GM23338 (cell line): ENCODE measurements at regions not wholly inside any gene's neighbourhood (a gene's known extent, or its start where the extent isn't known, plus 50 kb on each side); places are given as distances from the start of the nearest gene placed in this dataset.
"Not testable (repeated sequence)": the region's sequence is repeated elsewhere in the genome, so short reads cannot be mapped to it uniquely, and the experiment has no call there.

Experiments used
- ATAC-seq: fragments of 200-7000 bp; cut with Tn5 transposase; 3 replicates; pipeline ENCODE4 v1.9.1; 2020
- DNase-seq: peaks from one replicate; pipeline ENCODE4 v3.0.0-alpha.2; 2015; ENCODE audit warnings: low spot score
- H2AFZ ChIP-seq: fragments of 200-600 bp; sonication (generic); 2 replicates; pipeline ENCODE4 v1.8.0; 2016; ENCODE audit warnings: antibody characterized with exemption, mild to moderate bottlenecking, moderate library complexity
- H3F3A ChIP-seq: fragments of 200-600 bp; sonication (generic); replicated peaks from 2 replicates; pipeline ENCODE4 v1.8.0; 2017; ENCODE audit warnings: antibody characterized with exemption, mixed run types, low read depth
- H3K27ac ChIP-seq: fragments of 200-600 bp; sonication (generic); 2 replicates; pipeline ENCODE4 v1.6.1; 2016; ENCODE audit warnings: low read depth
- H3K27me3 ChIP-seq: fragments of 200-600 bp; sonication (generic); 2 replicates; pipeline ENCODE4 v1.8.0; 2016; ENCODE audit warnings: mild to moderate bottlenecking, mixed run types, moderate library complexity; ENCODE audit not compliant: insufficient read depth
- H3K36me3 ChIP-seq: fragments of 200-600 bp; sonication (generic); 2 replicates; pipeline ENCODE4 v1.8.0; 2016; ENCODE audit warnings: mild to moderate bottlenecking; ENCODE audit not compliant: insufficient read depth
- H3K4me1 ChIP-seq: fragments of 200-600 bp; sonication (generic); 2 replicates; pipeline ENCODE4 v1.8.0; 2016; ENCODE audit warnings: mild to moderate bottlenecking, moderate library complexity; ENCODE audit not compliant: insufficient read depth
- H3K4me2 ChIP-seq: fragments of 200-600 bp; sonication (generic); 2 replicates; pipeline ENCODE4 v1.7.1; 2017; ENCODE audit warnings: mixed run types
- H3K4me3 ChIP-seq: fragments of 200-600 bp; sonication (generic); 2 replicates; pipeline ENCODE4 v1.6.1; 2016; ENCODE audit warnings: mixed run types
- H3K79me2 ChIP-seq: fragments of 200-600 bp; sonication (generic); replicated peaks from 2 replicates; pipeline ENCODE4 v1.8.0; 2017; ENCODE audit warnings: mild to moderate bottlenecking; ENCODE audit not compliant: insufficient read depth
- H3K9me2 ChIP-seq: fragments of 200-600 bp; sonication (generic); 2 replicates; pipeline ENCODE4 v1.8.0; 2017; ENCODE audit not compliant: insufficient read depth
- H4K20me1 ChIP-seq: fragments of 200-600 bp; sonication (generic); replicated peaks from 2 replicates; pipeline ENCODE4 v1.8.0; 2017; ENCODE audit warnings: mild to moderate bottlenecking; ENCODE audit not compliant: insufficient read depth
- H3K27ac Mint-ChIP-seq: 2 replicates; pipeline ENCODE4 v1.8.0; 2020; ENCODE audit warnings: inconsistent platforms, mild to moderate bottlenecking, moderate library complexity, mixed read lengths
- H3K27me3 Mint-ChIP-seq: 3 replicates; pipeline ENCODE4 v1.8.0; 2022; ENCODE audit warnings: low read depth, mild to moderate bottlenecking, moderate library complexity, mixed read lengths, inconsistent platforms; ENCODE audit not compliant: insufficient read depth, poor library complexity
- H3K36me3 Mint-ChIP-seq: 3 replicates; pipeline ENCODE4 v1.8.0; 2021; ENCODE audit warnings: low read depth, mild to moderate bottlenecking, inconsistent platforms, moderate library complexity, mixed read lengths
- H3K4me1 Mint-ChIP-seq: 3 replicates; pipeline ENCODE4 v1.8.0; 2020; ENCODE audit warnings: mild to moderate bottlenecking, inconsistent platforms, mixed read lengths
- H3K4me3 Mint-ChIP-seq: 3 replicates; pipeline ENCODE4 v1.8.0; 2021; ENCODE audit warnings: moderate library complexity, mild to moderate bottlenecking, inconsistent platforms, mixed read lengths
- H3K9me3 Mint-ChIP-seq: 3 replicates; pipeline ENCODE4 v1.8.0; 2020; ENCODE audit warnings: moderate library complexity, mild to moderate bottlenecking, inconsistent platforms, mixed read lengths
- EZH2 ChIP-seq: fragments of 200-600 bp; sonication (generic); IDR thresholded peaks from one replicate; pipeline ENCODE4 v1.8.0; 2017; ENCODE audit warnings: antibody characterized with exemption, mild to moderate bottlenecking, low read depth; ENCODE audit not compliant: unreplicated experiment
- NANOG ChIP-seq: IDR thresholded peaks from 2 replicates; pipeline ENCODE4 v1.6.1; 2016; ENCODE audit warnings: antibody characterized with exemption, borderline replicate concordance
- POLR2AphosphoS5 ChIP-seq: IDR thresholded peaks from 2 replicates; pipeline ENCODE4 v1.6.1; 2016; ENCODE audit warnings: antibody characterized with exemption, low read depth
- ZNF114 ChIP-seq: fragments of 250-450 bp; sonication (Bioruptor Pico); IDR thresholded peaks from 2 replicates; pipeline ENCODE4 v1.5.0; 2020; ENCODE audit warnings: mild to moderate bottlenecking, moderate library complexity
- ZNF331 ChIP-seq: fragments of 250-450 bp; sonication (Bioruptor Pico); IDR thresholded peaks from 2 replicates; pipeline ENCODE4 v1.5.0; 2020; ENCODE audit warnings: low read depth, mild to moderate bottlenecking, moderate library complexity
- TF ChIP-seq, protein P1 (sequence below): IDR thresholded peaks from one replicate; pipeline ENCODE4 v1.6.1; 2018; ENCODE audit warnings: antibody characterized with exemption; ENCODE audit not compliant: unreplicated experiment
- TF ChIP-seq, protein P2 (sequence below), 2 experiments: fragments of 200-600 bp in 1 of 2; sonication (generic) in 1 of 2; conservative IDR thresholded peaks; 2 replicates each; pipeline versions ENCODE4 v1.5.1 to v1.6.1; 2016 to 2017; ENCODE audit warnings: antibody characterized with exemption in 2 of 2, low read depth in 2 of 2, mild to moderate bottlenecking in 2 of 2, moderate library complexity in 1 of 2

DNA sequence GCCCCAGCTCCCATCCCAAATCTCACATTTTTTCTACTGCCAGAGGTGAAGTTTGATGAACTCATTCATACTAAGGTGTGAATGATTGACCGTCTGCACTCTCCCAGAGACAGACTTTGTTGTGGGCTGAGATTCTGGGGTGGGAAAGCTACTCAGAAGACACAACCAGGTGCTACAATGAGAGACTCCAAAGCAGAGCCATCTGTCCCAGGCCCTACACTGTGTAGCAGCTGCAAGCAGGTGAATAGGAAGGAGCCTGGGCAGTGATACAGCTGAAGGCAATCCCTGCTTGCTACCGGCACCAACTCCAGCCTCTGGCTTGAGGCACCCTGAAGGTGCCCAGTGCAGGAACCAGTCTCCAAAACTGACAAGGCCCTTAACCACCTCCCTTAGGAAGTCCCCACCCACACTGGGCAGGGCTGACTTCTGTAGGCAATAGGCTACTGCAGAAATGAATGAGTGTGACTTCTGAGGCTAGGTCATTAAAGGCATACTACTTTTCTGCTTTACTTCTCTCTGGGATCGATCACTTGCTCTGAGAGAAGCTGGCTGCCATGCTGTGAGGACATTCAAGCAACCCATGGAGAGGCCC is 79.7 kb upstream of the RUNX3 start:
- H3K27ac ChIP-seq: no peak overlapping the region
- H3K4me3 ChIP-seq: no peak overlapping the region
- Mint-ChIP-seq H3K36me3 (no peaks in the 10 kb centered on the region), H3K9me3 (no peaks in the 10 kb centered on the region), H3K27me3 (peaks cover 13% of the 10 kb centered on the region), H3K27ac (no peak overlapping the region), H3K4me3 (no peak overlapping the region), H3K4me1 (peaks cover 24% of the 10 kb centered on the region)
- no peak overlapping the region for H3K4me2 ChIP-seq
- no peak overlapping the region for H2AFZ ChIP-seq
- no peaks in the 10 kb centered on the region for H3K27me3 ChIP-seq
- no peaks in the 10 kb centered on the region for H3F3A ChIP-seq
- TF ChIP-seq ZNF331 (no peak), NANOG (no peak), EZH2 (no peak), POLR2AphosphoS5 (no peak)
- H3K4me1 ChIP-seq: peaks cover 4% of the 10 kb centered on the region; the same call in 1 of the 2 replicates
- H3K79me2 ChIP-seq: no peaks in the 10 kb centered on the region
- ATAC-seq (no peak), DNase-seq (no peak)
- H3K36me3 ChIP-seq: no peaks in the 10 kb centered on the region
- no peaks in the 10 kb centered on the region for H4K20me1 ChIP-seq
- H3K9me2 ChIP-seq: no peaks in the 10 kb centered on the region

DNA sequence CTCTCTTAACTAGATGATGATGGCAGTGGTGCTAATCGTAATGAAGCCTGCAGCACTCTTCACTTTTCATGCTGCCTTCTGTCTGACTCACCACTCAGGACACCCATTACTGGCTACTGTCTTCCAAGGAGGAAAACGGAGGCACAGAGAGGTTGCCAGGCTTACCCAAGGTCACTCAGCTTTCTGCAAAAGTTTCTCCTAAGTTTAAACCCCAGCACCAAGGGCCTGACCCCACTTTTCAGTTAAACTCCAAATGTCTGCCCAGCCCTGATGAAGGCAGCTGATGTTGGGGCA is 78.1 kb upstream of the RUNX3 start:
- peaks cover 24% of the 10 kb centered on the region for H3K4me1 Mint-ChIP-seq
- H3K4me1 ChIP-seq: peaks cover 4% of the 10 kb centered on the region; the same call in 1 of the 2 replicates
- no peak for ATAC-seq
- H3K36me3 Mint-ChIP-seq: no peaks in the 10 kb centered on the region
- H2AFZ ChIP-seq: no peak overlapping the region
- no peak overlapping the region for H3K4me2 ChIP-seq
- no peak overlapping the region for H3K4me3 Mint-ChIP-seq
- H3K27me3 ChIP-seq: no peaks in the 10 kb centered on the region
- H3F3A ChIP-seq: no peaks in the 10 kb centered on the region
- no peaks in the 10 kb centered on the region for H3K9me3 Mint-ChIP-seq
- no peak overlapping the region for H3K27ac ChIP-seq
- no peaks in the 10 kb centered on the region for H4K20me1 ChIP-seq
- TF ChIP-seq, protein P1, sequence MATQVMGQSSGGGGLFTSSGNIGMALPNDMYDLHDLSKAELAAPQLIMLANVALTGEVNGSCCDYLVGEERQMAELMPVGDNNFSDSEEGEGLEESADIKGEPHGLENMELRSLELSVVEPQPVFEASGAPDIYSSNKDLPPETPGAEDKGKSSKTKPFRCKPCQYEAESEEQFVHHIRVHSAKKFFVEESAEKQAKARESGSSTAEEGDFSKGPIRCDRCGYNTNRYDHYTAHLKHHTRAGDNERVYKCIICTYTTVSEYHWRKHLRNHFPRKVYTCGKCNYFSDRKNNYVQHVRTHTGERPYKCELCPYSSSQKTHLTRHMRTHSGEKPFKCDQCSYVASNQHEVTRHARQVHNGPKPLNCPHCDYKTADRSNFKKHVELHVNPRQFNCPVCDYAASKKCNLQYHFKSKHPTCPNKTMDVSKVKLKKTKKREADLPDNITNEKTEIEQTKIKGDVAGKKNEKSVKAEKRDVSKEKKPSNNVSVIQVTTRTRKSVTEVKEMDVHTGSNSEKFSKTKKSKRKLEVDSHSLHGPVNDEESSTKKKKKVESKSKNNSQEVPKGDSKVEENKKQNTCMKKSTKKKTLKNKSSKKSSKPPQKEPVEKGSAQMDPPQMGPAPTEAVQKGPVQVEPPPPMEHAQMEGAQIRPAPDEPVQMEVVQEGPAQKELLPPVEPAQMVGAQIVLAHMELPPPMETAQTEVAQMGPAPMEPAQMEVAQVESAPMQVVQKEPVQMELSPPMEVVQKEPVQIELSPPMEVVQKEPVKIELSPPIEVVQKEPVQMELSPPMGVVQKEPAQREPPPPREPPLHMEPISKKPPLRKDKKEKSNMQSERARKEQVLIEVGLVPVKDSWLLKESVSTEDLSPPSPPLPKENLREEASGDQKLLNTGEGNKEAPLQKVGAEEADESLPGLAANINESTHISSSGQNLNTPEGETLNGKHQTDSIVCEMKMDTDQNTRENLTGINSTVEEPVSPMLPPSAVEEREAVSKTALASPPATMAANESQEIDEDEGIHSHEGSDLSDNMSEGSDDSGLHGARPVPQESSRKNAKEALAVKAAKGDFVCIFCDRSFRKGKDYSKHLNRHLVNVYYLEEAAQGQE: no peak
- TF ChIP-seq NANOG: no peak
- no peak for TF ChIP-seq ZNF114 (CRISPR knock-in tag)
- TF ChIP-seq, protein P2, sequence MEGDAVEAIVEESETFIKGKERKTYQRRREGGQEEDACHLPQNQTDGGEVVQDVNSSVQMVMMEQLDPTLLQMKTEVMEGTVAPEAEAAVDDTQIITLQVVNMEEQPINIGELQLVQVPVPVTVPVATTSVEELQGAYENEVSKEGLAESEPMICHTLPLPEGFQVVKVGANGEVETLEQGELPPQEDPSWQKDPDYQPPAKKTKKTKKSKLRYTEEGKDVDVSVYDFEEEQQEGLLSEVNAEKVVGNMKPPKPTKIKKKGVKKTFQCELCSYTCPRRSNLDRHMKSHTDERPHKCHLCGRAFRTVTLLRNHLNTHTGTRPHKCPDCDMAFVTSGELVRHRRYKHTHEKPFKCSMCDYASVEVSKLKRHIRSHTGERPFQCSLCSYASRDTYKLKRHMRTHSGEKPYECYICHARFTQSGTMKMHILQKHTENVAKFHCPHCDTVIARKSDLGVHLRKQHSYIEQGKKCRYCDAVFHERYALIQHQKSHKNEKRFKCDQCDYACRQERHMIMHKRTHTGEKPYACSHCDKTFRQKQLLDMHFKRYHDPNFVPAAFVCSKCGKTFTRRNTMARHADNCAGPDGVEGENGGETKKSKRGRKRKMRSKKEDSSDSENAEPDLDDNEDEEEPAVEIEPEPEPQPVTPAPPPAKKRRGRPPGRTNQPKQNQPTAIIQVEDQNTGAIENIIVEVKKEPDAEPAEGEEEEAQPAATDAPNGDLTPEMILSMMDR (conservative IDR thresholded peaks at IDR 0.05; ENCODE audit: low read depth in 2 of 2): no peak
- TF ChIP-seq ZNF331: no peak
- no peak for TF ChIP-seq EZH2
- no peak overlapping the region for H3K27ac Mint-ChIP-seq
- no peaks in the 10 kb centered on the region for H3K36me3 ChIP-seq
- no peaks in the 10 kb centered on the region for H3K79me2 ChIP-seq
- no peak overlapping the region for H3K4me3 ChIP-seq
- H3K27me3 Mint-ChIP-seq: peaks cover 12% of the 10 kb centered on the region
- DNase-seq: no peak
- H3K9me2 ChIP-seq: no peaks in the 10 kb centered on the region

DNA sequence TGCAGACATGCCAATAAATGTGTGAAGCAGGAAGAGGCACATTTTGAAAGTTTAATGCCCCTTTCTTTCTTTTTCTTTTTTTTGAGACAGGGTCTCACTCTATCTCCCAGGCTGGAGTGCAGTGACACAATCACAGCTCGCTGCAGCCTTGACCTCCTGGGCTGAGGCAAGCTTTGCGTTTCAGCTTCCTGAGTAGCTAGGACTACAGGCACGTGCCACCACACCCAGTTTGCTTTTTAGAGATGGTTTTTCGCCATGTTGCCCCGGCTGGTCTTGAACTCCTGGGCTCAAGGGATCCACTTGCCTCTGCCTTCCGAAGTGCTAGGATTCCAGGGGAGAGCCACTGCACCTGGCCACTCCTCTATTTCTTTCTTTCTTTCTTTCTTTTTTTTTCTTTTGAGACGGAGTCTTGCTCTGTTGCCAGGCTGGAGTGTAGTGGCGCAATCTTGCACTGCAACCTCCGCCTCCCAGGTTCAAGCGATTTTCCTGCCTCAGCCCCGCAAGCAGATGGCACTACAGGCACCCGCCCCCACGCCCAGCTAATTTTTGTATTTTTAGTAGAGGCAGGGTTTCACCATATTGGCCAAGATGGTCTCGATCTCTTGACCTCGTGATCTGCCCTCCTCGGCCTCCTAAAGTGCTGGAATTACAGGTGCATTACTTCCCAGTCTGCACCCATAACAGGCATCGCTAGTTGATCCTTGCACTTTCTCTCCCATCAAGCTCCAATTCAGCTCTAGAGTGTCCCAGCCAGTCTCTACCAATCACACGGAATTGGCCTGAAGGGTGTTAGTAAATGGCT is 77.5 kb upstream of the RUNX3 start:
- H3K27ac ChIP-seq, H3K4me3 Mint-ChIP-seq, H3K9me3 Mint-ChIP-seq, H3K36me3 ChIP-seq, H3K36me3 Mint-ChIP-seq, DNase-seq, H3K27ac Mint-ChIP-seq, H3K4me3 ChIP-seq, H4K20me1 ChIP-seq, H3F3A ChIP-seq, H3K27me3 ChIP-seq, H3K9me2 ChIP-seq, H3K4me2 ChIP-seq, H3K4me1 ChIP-seq, H3K79me2 ChIP-seq: not testable (repeated sequence)
- H2AFZ ChIP-seq: peak overlapping the region; percentile 86
- peak; percentile 15; the same call in 1 of the 3 replicates for ATAC-seq
- H3K27me3 Mint-ChIP-seq: peaks cover 12% of the 10 kb centered on the region
- H3K4me1 Mint-ChIP-seq: peaks cover 24% of the 10 kb centered on the region
